Endothelial cell of umbilical vein (primary cell): ENCODE measurements at regions not wholly inside any gene's neighbourhood (a gene's known extent, or its start where the extent isn't known, plus 50 kb on each side); places are given as distances from the start of the nearest gene placed in this dataset.

Experiments
- EZH2 ChIP-seq: IDR thresholded peaks from 2 replicates; pipeline ENCODE4 v1.6.1; 2012; ENCODE audit warnings: borderline replicate concordance, low read depth, mild to moderate bottlenecking, moderate library complexity, low read length, inconsistent platforms; ENCODE audit not compliant: severe bottlenecking
- POLR2AphosphoS5 ChIP-seq: IDR thresholded peaks from 2 replicates; pipeline ENCODE4 v1.6.1; 2012; ENCODE audit warnings: low read depth, mild to moderate bottlenecking, control low read depth, low read length, moderate library complexity; ENCODE audit not compliant: insufficient read depth
- TF ChIP-seq, protein P1 (sequence below), 2 donors: IDR thresholded peaks; 1 replicate in 1 of 2; 2 replicates in 1 of 2; pipeline ENCODE4 v1.5.1; 2011; ENCODE audit warnings: low read length in 2 of 2, mild to moderate bottlenecking in 2 of 2, moderate library complexity in 2 of 2, control low read depth in 1 of 2, inconsistent platforms in 1 of 2, low read depth in 1 of 2; ENCODE audit not compliant: insufficient read depth in 1 of 2; ENCODE audit errors: extremely low read depth in 1 of 2

DNA sequence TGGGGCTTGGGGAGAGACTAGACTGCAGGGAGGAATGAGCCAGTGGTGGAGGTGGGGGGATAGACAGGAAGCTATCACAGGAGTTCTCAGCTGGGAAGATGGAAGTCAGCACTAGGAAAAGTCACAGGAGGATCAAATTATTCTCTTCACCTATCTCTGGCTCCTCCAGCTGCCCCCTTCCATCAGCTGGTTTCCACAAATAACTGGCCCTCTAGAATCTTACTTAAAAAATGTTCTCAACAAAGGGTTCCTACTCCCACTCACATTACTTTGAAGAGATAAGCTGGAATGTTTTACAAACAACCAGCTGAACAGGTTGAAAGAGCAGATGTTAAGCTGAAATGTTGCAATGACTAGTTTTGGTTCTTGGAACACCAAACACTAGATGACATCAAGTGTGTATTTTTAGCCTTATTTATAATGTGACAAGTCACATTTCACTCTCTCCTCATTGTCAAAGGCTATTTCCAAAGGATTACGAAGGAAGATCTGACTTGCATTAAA, 102.7 kb upstream of the AADACL2 start:
- TF ChIP-seq POLR2AphosphoS5 (no peak), EZH2 (no peak)
- TF ChIP-seq, protein P1, sequence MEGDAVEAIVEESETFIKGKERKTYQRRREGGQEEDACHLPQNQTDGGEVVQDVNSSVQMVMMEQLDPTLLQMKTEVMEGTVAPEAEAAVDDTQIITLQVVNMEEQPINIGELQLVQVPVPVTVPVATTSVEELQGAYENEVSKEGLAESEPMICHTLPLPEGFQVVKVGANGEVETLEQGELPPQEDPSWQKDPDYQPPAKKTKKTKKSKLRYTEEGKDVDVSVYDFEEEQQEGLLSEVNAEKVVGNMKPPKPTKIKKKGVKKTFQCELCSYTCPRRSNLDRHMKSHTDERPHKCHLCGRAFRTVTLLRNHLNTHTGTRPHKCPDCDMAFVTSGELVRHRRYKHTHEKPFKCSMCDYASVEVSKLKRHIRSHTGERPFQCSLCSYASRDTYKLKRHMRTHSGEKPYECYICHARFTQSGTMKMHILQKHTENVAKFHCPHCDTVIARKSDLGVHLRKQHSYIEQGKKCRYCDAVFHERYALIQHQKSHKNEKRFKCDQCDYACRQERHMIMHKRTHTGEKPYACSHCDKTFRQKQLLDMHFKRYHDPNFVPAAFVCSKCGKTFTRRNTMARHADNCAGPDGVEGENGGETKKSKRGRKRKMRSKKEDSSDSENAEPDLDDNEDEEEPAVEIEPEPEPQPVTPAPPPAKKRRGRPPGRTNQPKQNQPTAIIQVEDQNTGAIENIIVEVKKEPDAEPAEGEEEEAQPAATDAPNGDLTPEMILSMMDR (IDR thresholded peaks at IDR 0.05; ENCODE audit: extremely low read depth in 1 of 2, insufficient read depth in 1 of 2, low read depth in 1 of 2, low read length in 2 of 2), result no peak
